HepG2 (cell line): ENCODE measurements at regions not wholly inside any gene's neighbourhood (a gene's known extent, or its start where the extent isn't known, plus 50 kb on each side); places are given as distances from the start of the nearest gene placed in this dataset.

Source experiments
- ATAC-seq: fragments of 200-7000 bp; cut with Tn5 transposase; 3 replicates; pipeline ENCODE4 v1.9.1; 2020; ENCODE audit warnings: mild to moderate bottlenecking, moderate library complexity
- BruUV-seq: library from RNA; stranded (reverse); fragments of 400-500 nt; replicated peaks from 2 replicates; lab custom pipeline; 2021; lab: Mats Ljungman, UMichigan
- CTCF ChIA-PET: fragments of 300-600 bp; formaldehyde crosslinking; extraction: SDS; loops from one replicate; lab custom pipeline; 2021; ENCODE audit warnings: low total read pairs, inconsistent platforms, low intra/inter-chr PET ratio; lab: Yijun Ruan, JAX
- POLR2A ChIA-PET: fragments of 350-600 bp; sonication (Branson Sonifier 250); formaldehyde crosslinking; loops from one replicate; lab custom pipeline; 2020; ENCODE audit warnings: antibody characterized with exemption, inconsistent platforms; lab: Yijun Ruan, JAX
- DNase-seq: peaks from one replicate; pipeline ENCODE4 v3.0.0-alpha.2; 2015; ENCODE audit warnings: low spot score
- FAIRE-seq: peaks from 3 replicates; lab custom pipeline; 2011; peaks lifted over from hg19 to GRCh38; lab: Jason Lieb, UNC
- H2AFZ ChIP-seq: one replicate; pipeline ENCODE4 v1.6.1; 2011; ENCODE audit warnings: low read length, inconsistent platforms
- H3K27ac ChIP-seq: fragments of 300-600 bp; 3 replicates; pipeline ENCODE4 v1.8.0; 2011; ENCODE audit warnings: mixed run types, mild to moderate bottlenecking, mixed read lengths, low read length, inconsistent platforms; ENCODE audit not compliant: insufficient read depth; ENCODE audit errors: extremely low read length
- H3K27me3 ChIP-seq, 2 experiments: fragments of 200-600 bp in 1 of 2; 2 replicates in 1 of 2; 3 replicates in 1 of 2; pipeline versions ENCODE4 v1.6.0 to v1.8.0; 2011; ENCODE audit warnings: low read length in 2 of 2, mild to moderate bottlenecking in 2 of 2, moderate library complexity in 2 of 2, inconsistent platforms in 1 of 2; ENCODE audit not compliant: insufficient read depth in 2 of 2, control insufficient read depth in 1 of 2
- H3K36me3 ChIP-seq, 2 experiments: fragments of 200-600 bp in 1 of 2; replicated peaks in 1 of 2; 2 replicates in 1 of 2; 3 replicates in 1 of 2; pipeline versions ENCODE4 v1.5.1 to v1.8.0; 2011; ENCODE audit warnings: low read length in 2 of 2, inconsistent platforms in 1 of 2; ENCODE audit not compliant: insufficient read depth in 2 of 2, control insufficient read depth in 1 of 2
- H3K4me1 ChIP-seq: 2 replicates; pipeline ENCODE4 v1.5.1; 2012; ENCODE audit warnings: low read length, inconsistent platforms; ENCODE audit not compliant: insufficient read depth
- H3K4me2 ChIP-seq: 2 replicates; pipeline ENCODE4 v1.6.0; 2011; ENCODE audit warnings: low read depth, low read length, inconsistent platforms
- H3K4me3 ChIP-seq, 3 experiments: fragments of 200-600 bp in 1 of 3; sonication (generic), shearing (Covaris generic) in 1 of 3; replicated peaks in 1 of 3; 2 replicates each; pipeline ENCODE4 v1.5.1; 2011 to 2016; ENCODE audit warnings: low read length in 3 of 3, inconsistent platforms in 2 of 3, low read depth in 2 of 3, mild to moderate bottlenecking in 2 of 3, control low read depth in 1 of 3, mixed read lengths in 1 of 3; ENCODE audit not compliant: insufficient read depth in 1 of 3
- H3K79me2 ChIP-seq: one replicate; pipeline ENCODE4 v1.6.1; 2011; ENCODE audit warnings: low read length, inconsistent platforms; ENCODE audit not compliant: insufficient read depth
- H3K9ac ChIP-seq: 2 replicates; pipeline ENCODE4 v1.6.0; 2011; ENCODE audit warnings: mild to moderate bottlenecking, low read depth, low read length, inconsistent platforms; ENCODE audit not compliant: insufficient read depth
- H3K9me3 ChIP-seq: 2 replicates; pipeline ENCODE4 v1.5.1; 2012; ENCODE audit warnings: mild to moderate bottlenecking, low read length
- H4K20me1 ChIP-seq: 2 replicates; pipeline ENCODE4 v1.6.0; 2011; ENCODE audit warnings: inconsistent platforms, mild to moderate bottlenecking, low read length, moderate library complexity; ENCODE audit not compliant: insufficient read depth
- CAMTA2 ChIP-seq: sonication (generic); formaldehyde crosslinking; IDR thresholded peaks from 2 replicates; pipeline ENCODE4 v1.4.0; 2020; ENCODE audit warnings: mild to moderate bottlenecking, missing genetic modification reagents, borderline replicate concordance
- CC2D1A ChIP-seq: sonication (generic); formaldehyde crosslinking; IDR thresholded peaks from 2 replicates; pipeline ENCODE4 v1.8.1; 2023; ENCODE audit warnings: mild to moderate bottlenecking, missing genetic modification reagents
- HNRNPK ChIP-seq: fragments of 200-400 bp; formaldehyde crosslinking; IDR thresholded peaks from 2 replicates; pipeline ENCODE4 v1.6.1; 2018; ENCODE audit warnings: low read length, low read depth, moderate library complexity, mild to moderate bottlenecking; ENCODE audit not compliant: poor library complexity, severe bottlenecking
- TAF1 ChIP-seq: sonication (generic); formaldehyde crosslinking; IDR thresholded peaks from 2 replicates; pipeline ENCODE4 v1.4.0; 2020; ENCODE audit warnings: missing genetic modification reagents
- ZNF207 ChIP-seq: fragments of 450-650 bp; IDR thresholded peaks from 2 replicates; pipeline ENCODE4 v1.6.1; 2016; ENCODE audit warnings: antibody characterized with exemption, borderline replicate concordance
- ZNF263 ChIP-seq: sonication (generic); formaldehyde crosslinking; IDR thresholded peaks from 2 replicates; pipeline ENCODE4 v1.4.0; 2020; ENCODE audit warnings: missing genetic modification reagents
- ZNF274 ChIP-seq: sonication (generic); formaldehyde crosslinking; IDR thresholded peaks from 2 replicates; pipeline ENCODE4 v1.5.1; 2020; ENCODE audit warnings: mild to moderate bottlenecking, missing genetic modification reagents
- ZNF510 ChIP-seq: sonication (generic); formaldehyde crosslinking; IDR thresholded peaks from 2 replicates; pipeline ENCODE4 v1.4.0; 2020; ENCODE audit warnings: low read depth, mild to moderate bottlenecking, missing genetic modification reagents
- ZNF782 ChIP-seq: sonication (generic); formaldehyde crosslinking; IDR thresholded peaks from 2 replicates; pipeline ENCODE4 v1.4.0; 2020; ENCODE audit warnings: missing genetic modification reagents, mild to moderate bottlenecking, borderline replicate concordance
- WGBS: methylation state at CpG from one replicate; pipeline ENCODE4 v1.1.6; 2017; ENCODE audit warnings: low lambda C conversion rate; 5-methylcytosine and 5-hydroxymethylcytosine counted together
- in situ Hi-C: cut with HindIII; loops from 2 replicates; pipeline ENCODE4 v1.10.0; 2017; ENCODE audit warnings: low pct_unique_long_range_greater_than_20kb; ENCODE audit not compliant: extremely low pct_ligation_motif_present
- intact Hi-C: fragments of 100-400 bp; cut with micrococcal nuclease; formaldehyde crosslinking; loops from one replicate; pipeline ENCODE4 v1.10.0; 2022; ENCODE audit not compliant: unreplicated experiment
- TF ChIP-seq, protein P1 (sequence below): sonication (generic); formaldehyde crosslinking; IDR thresholded peaks from 2 replicates; pipeline ENCODE4 v1.9.0; 2021; ENCODE audit warnings: missing genetic modification reagents, borderline replicate concordance
- TF ChIP-seq, protein P2 (sequence below): IDR thresholded peaks from 2 replicates; pipeline ENCODE4 v1.6.1; 2016; ENCODE audit warnings: missing compliant biosample characterization, missing genetic modification reagents, borderline replicate concordance

DNA sequence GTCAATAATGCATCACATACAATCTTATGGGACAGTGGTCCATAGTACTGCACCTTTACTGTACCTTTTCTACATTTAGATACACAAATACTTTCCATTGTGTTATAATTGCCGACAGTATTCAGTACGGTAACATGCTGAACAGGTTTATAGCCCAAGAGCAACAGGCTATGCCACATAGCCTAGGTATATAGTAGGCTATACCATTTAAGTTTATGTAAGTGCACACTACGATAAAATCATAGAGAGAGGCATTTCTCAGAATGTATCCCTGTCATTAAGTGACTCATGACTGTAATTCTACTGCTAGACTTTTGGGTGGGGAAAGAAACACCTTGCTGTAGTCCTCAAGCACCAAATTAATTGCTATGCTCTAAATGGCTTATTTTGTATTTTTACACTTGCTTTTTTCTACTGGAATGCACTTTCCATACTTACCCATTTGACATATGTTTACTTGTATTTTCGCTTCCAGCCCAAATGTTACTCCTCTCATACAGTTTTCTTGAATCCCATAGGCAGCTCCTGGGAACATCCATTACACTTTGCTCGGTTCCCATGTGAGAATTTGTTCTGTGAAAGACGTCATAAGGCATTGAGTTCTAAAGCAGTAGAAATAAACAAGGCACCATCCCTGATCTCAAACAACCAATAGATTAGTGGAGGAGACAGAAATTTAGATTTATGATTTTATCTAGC, 714.0 kb upstream of the ID2 start:
- no TSS peak for BruUV-seq
- 17% methylated on average over 6 of the region's 6 CpGs for WGBS
- no peak overlapping the region for H3K9ac ChIP-seq
- no peaks in the 10 kb centered on the region for H3K79me2 ChIP-seq
- H4K20me1 ChIP-seq, result no peaks in the 10 kb centered on the region
- no peak overlapping the region for H3K4me2 ChIP-seq
- CTCF ChIA-PET, result no interaction called here
- ATAC-seq (no peak), FAIRE-seq (no peak), DNase-seq (no peak)
- H2AFZ ChIP-seq, result no peak overlapping the region
- peaks cover 3 to 47% of the 10 kb centered on the region in 2 experiments; a peak in 3 of 5 replicates for H3K27me3 ChIP-seq
- in situ Hi-C loops (no loop called here), intact Hi-C loops (no loop called here)
- no peak for TF ChIP-seq ZNF263
- TF ChIP-seq ZNF207, result no peak
- no peak for TF ChIP-seq HNRNPK
- no peak for TF ChIP-seq ZNF510 (CRISPR knock-in tag)
- no peak for TF ChIP-seq ZNF782
- TF ChIP-seq, protein P1, sequence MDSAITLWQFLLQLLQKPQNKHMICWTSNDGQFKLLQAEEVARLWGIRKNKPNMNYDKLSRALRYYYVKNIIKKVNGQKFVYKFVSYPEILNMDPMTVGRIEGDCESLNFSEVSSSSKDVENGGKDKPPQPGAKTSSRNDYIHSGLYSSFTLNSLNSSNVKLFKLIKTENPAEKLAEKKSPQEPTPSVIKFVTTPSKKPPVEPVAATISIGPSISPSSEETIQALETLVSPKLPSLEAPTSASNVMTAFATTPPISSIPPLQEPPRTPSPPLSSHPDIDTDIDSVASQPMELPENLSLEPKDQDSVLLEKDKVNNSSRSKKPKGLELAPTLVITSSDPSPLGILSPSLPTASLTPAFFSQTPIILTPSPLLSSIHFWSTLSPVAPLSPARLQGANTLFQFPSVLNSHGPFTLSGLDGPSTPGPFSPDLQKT (CRISPR knock-in tag), result no peak
- TF ChIP-seq CAMTA2, result no peak
- TF ChIP-seq TAF1 (CRISPR knock-in tag), result no peak
- no peak for TF ChIP-seq ZNF274
- TF ChIP-seq CC2D1A (CRISPR knock-in tag), result no peak
- TF ChIP-seq, protein P2, sequence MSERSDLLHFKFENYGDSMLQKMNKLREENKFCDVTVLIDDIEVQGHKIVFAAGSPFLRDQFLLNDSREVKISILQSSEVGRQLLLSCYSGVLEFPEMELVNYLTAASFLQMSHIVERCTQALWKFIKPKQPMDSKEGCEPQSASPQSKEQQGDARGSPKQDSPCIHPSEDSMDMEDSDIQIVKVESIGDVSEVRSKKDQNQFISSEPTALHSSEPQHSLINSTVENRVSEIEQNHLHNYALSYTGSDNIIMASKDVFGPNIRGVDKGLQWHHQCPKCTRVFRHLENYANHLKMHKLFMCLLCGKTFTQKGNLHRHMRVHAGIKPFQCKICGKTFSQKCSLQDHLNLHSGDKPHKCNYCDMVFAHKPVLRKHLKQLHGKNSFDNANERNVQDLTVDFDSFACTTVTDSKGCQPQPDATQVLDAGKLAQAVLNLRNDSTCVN (CRISPR knock-in tag), result no peak
- no peaks in the 10 kb centered on the region for H3K9me3 ChIP-seq
- H3K27ac ChIP-seq, result no peak overlapping the region
- POLR2A ChIA-PET, result no interaction called here
- H3K36me3 ChIP-seq, result no peaks in the 10 kb centered on the region
- H3K4me1 ChIP-seq, result no peaks in the 10 kb centered on the region
- H3K4me3 ChIP-seq, result no peak overlapping the region
